WERI-Rb-1 (cell line): ENCODE measurements at regions not wholly inside any gene's neighbourhood (a gene's known extent, or its start where the extent isn't known, plus 50 kb on each side); places are given as distances from the start of the nearest gene placed in this dataset.

Experiments used
- DNase-seq: peaks from one replicate; pipeline ENCODE4 v3.0.0-alpha.2; 2020
- H3K27ac ChIP-seq: fragments of 250-450 bp; sonication (Bioruptor Pico); 2 replicates; pipeline ENCODE4 v1.5.1; 2020; ENCODE audit warnings: mild to moderate bottlenecking, moderate library complexity
- H3K27me3 ChIP-seq: fragments of 250-450 bp; sonication (Bioruptor Pico); 2 replicates; pipeline ENCODE4 v1.5.1; 2021; ENCODE audit warnings: mild to moderate bottlenecking, low read depth, moderate library complexity; ENCODE audit not compliant: insufficient read depth, severe bottlenecking
- H3K36me3 ChIP-seq: fragments of 250-450 bp; sonication (Bioruptor Pico); 2 replicates; pipeline ENCODE4 v1.5.1; 2020; ENCODE audit warnings: mild to moderate bottlenecking, moderate library complexity
- H3K4me3 ChIP-seq: 2 replicates; pipeline ENCODE4 v1.5.1; 2011; ENCODE audit warnings: low read depth, mild to moderate bottlenecking, control low read depth, low read length
- H3K9me3 ChIP-seq: fragments of 250-450 bp; sonication (Bioruptor Pico); 2 replicates; pipeline ENCODE4 v1.5.1; 2021; ENCODE audit warnings: mild to moderate bottlenecking, moderate library complexity; ENCODE audit not compliant: severe bottlenecking
- CTCF ChIP-seq: IDR thresholded peaks from 2 replicates; pipeline ENCODE4 v1.5.1; 2011; ENCODE audit warnings: low read depth, mild to moderate bottlenecking, control low read depth, inconsistent platforms, low read length

GRCh38 chr6:14841901-14842421, 403.9 kb upstream of the JARID2 start:
- no peak for DNase-seq
- Histone ChIP-seq H3K9me3 (no peaks in the 10 kb centered on the region), H3K27ac (no peak overlapping the region), H3K27me3 (no peaks in the 10 kb centered on the region), H3K4me3 (no peak overlapping the region), H3K36me3 (no peaks in the 10 kb centered on the region)
- no peak for TF ChIP-seq CTCF

GRCh38 chr6:14844411-14844810, 401.5 kb upstream of the JARID2 start:
- Histone ChIP-seq H3K36me3 (no peaks in the 10 kb centered on the region), H3K4me3 (no peak overlapping the region), H3K27me3 (no peaks in the 10 kb centered on the region), H3K27ac (no peak overlapping the region), H3K9me3 (no peaks in the 10 kb centered on the region)
- TF ChIP-seq CTCF, result no peak
- DNase-seq, result no peak

GRCh38 chr6:14848019-14848418, 397.9 kb upstream of the JARID2 start:
- Histone ChIP-seq H3K9me3 (no peaks in the 10 kb centered on the region), H3K36me3 (no peaks in the 10 kb centered on the region), H3K27ac (no peak overlapping the region), H3K4me3 (no peak overlapping the region), H3K27me3 (no peaks in the 10 kb centered on the region)
- DNase-seq, result no peak
- TF ChIP-seq CTCF, result no peak

- no peaks in the 10 kb centered on the region for H3K9me3 ChIP-seq
- no peak for TF ChIP-seq CTCF
- H3K27me3 ChIP-seq, result no peaks in the 10 kb centered on the region
- H3K4me3 ChIP-seq, result no peak overlapping the region
- no peak overlapping the region for H3K27ac ChIP-seq
- no peaks in the 10 kb centered on the region for H3K36me3 ChIP-seq
- no peak for DNase-seq
These were observed 396.7 kb upstream of the JARID2 start for GRCh38 chr6:14849185-14849584.

- H3K36me3 ChIP-seq, result no peaks in the 10 kb centered on the region
- H3K4me3 ChIP-seq, result no peak overlapping the region
- no peak for DNase-seq
- no peaks in the 10 kb centered on the region for H3K27me3 ChIP-seq
- H3K27ac ChIP-seq, result no peak overlapping the region
- TF ChIP-seq CTCF, result no peak
- H3K9me3 ChIP-seq, result no peaks in the 10 kb centered on the region
These were observed 394.6 kb upstream of the JARID2 start for GRCh38 chr6:14851281-14851680.

GRCh38 chr6:14852375-14852774, 393.5 kb upstream of the JARID2 start:
- Histone ChIP-seq H3K9me3 (no peaks in the 10 kb centered on the region), H3K27me3 (no peaks in the 10 kb centered on the region), H3K4me3 (no peak overlapping the region), H3K36me3 (no peaks in the 10 kb centered on the region), H3K27ac (no peak overlapping the region)
- no peak for TF ChIP-seq CTCF
- no peak for DNase-seq
